ENCODE measurements at regions not wholly inside any gene's neighbourhood (a gene's known extent, or its start where the extent isn't known, plus 50 kb on each side); places are given as distances from the start of the nearest gene placed in this dataset.

DNA sequence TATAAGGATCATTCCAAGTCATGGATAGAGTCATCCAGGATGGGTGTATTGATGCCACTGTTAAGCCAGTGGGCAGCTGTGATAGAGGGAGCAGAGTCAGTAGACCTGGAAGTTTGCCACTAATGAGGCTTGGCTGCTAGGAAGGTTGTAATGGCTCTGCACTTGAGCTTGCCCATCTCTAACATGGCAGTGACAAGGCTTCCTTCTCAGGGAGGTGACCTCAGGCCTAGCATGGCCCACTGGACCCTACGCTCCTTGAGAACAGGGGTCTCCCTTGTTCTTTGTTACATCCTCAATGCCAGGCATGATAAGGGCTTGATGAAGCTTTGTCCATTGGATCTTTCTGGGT, 155.1 kb downstream of the CD83 start:
- no peak for TF ChIP-seq KDM3A (CRISPR knock-in tag; IDR thresholded peaks at IDR 0.05; ENCODE audit: low read depth)
- no peak for TF ChIP-seq MXI1 (IDR thresholded peaks at IDR 0.05; ENCODE audit: borderline replicate concordance, low read depth, low read length)

Measured in HepG2 (cell line).